IPS-18c (cell line): ENCODE measurements at regions not wholly inside any gene's neighbourhood (a gene's known extent, or its start where the extent isn't known, plus 50 kb on each side); places are given as distances from the start of the nearest gene placed in this dataset.
A peak's percentile ranks its signal among the peaks of the same experiment; 100 is the strongest.

Source experiments
- H3K4me3 ChIP-seq: 2 replicates; pipeline ENCODE4 v1.7.0; 2013; ENCODE audit warnings: low read depth, mild to moderate bottlenecking, low read length, moderate library complexity; ENCODE audit not compliant: insufficient read depth
- H3K9me3 ChIP-seq: one replicate; pipeline ENCODE4 v1.6.1; 2013; ENCODE audit warnings: mild to moderate bottlenecking, low read length, moderate library complexity; ENCODE audit not compliant: control insufficient read depth, insufficient read depth

DNA sequence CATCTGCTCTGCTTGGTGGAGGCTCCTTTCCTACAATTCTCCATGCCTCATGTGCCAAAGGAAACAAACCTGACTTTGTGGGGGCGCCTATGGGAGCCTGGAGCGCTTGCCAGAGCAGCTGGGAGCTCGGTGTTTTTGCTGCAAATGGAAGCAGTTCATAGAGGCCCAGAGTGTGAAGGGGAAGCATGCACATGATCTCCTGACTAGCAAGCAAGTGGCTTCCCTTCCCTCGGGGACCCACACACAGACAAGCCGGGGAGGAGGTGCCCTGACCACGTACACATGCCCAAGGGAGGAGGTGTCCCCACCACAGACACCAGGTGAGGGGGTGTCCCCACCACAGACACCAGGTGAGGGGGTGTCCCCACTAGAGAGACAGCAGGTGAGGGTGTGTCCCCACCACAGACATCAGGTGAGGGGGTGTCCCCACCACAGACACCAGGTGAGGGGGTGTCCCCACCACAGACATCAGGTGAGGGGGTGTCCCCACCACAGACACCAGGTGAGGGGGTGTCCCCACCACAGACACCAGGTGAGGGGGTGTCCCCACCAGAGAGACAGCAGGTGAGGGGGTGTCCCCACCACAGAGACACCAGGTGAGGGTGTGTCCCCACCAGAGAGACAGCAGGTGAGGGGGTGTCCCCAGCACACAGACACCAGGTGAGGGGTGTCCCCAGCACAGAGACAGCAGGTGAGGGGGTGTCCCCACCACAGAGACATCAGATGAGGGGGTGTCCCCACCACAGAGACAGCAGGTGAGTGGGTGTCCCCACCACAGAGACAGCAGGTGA is 106.8 kb downstream of the CRYAA start:
- no peaks in the 10 kb centered on the region for H3K9me3 ChIP-seq
- H3K4me3 ChIP-seq, result no peak overlapping the region

DNA sequence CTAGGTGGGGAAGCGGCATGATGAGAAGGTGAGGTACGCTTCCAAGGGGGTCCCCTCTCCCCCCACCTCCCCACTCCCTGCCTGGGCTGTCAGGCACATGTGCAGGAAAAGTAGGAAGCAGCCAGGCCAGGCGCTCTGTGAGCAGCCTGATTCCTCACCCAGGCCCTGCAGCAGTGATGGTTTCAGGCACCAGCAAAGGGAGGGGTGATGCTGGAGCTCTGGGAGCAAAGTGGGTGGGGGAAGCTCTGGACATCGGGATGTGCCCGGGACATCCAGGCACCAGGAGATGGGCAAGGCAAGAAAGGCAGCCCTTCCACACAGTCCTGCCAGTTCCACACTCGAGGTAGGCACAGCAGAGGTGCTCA is 106.1 kb downstream of the CRYAA start:
- Histone ChIP-seq H3K9me3 (no peaks in the 10 kb centered on the region), H3K4me3 (no peak overlapping the region)

DNA sequence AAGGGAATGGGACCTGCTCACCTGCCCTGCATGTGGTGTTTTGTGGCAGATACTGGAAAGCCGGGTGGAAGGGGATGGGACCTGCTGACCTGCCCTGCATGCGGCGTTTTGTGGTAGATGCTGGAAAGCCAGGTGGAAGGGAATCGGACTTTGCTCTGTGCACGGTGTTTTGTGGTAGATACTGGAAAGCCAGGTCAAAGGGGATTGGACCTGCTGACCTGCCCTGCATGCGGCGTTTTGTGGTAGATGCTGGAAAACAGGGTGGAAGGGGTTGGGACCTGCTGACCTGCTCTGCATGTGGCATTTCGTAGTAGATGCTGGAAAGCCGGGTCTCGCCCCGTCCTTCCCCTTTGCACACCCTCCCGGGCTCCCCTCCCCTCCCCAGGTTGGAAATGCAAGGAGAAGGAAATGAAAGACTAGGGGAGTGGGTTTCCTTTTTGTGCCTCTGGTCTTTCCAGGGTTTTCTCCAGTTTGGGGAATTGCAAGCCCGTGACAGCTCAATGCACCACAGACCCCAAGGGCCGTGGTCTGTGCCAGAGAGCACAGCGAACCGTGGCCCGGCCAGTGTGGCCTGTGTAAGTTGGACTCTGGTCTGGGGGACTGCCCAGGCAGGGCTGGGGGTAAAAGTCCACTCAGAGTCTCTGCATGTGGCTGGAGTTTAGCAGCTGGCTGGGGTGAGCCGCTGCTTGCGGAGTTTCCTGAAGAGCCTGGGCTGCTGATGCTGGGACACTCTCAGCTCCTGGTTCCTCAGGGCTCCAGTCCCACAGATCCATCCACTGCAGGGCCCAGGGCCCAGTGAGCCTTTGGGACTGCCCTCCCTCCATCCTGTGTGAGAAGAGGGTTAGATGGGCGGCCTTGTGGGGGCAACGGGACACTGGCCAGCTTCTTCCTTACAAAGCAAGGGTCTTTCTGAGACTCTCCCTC is 105.5 kb downstream of the CRYAA start:
- Histone ChIP-seq H3K9me3 (no peaks in the 10 kb centered on the region), H3K4me3 (no peak overlapping the region)

DNA sequence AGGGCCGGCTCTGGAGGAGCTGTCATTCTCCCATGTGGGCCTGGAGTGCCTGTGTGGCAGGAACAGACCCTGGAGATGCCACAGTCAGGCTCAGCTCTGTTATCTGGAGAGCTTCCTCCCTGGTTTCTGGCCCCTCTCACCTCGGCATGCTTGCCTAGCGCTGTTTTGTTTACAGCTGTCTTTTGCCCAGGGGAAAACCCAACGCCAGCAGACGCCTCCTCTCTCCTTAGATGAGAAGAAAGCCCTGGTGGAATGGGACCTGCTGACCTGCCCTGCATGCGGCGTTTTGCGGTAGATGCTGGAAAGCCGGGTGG is 104.9 kb downstream of the CRYAA start:
- Histone ChIP-seq H3K4me3 (no peak overlapping the region), H3K9me3 (no peaks in the 10 kb centered on the region)

DNA sequence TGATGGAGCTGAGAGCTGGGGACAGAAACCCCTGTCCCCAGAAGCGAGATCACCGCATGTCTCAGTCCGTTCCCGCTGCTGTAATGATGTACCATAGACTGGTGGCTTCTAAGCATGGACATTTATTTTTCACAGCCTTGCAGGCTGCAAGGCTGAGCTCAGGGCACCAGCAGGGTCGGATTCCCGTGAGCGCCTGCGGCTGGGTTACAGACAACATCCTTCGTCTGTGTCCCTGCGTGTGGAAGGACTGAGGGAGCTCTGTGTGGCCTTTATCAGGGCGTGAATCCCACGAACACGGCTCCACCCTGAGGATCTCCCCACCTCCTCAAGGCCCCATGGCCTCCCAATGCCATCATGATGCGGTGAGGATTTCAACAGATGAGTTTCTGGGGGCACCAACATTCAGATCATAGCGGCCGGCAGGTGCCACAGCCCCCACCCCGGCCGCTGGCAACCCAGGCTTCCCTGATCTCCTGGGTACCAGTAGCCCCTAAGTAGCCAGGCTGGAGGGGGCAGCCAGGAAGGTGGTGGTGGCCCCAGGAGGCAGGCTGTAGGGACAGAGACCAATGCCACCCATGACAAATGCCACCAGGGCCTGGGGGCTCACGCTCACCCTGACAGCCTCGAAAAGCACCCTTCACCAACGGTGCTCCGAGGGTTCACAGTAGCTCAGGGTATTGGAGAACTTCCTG is 104.4 kb downstream of the CRYAA start:
- H3K4me3 ChIP-seq, result no peak overlapping the region

DNA sequence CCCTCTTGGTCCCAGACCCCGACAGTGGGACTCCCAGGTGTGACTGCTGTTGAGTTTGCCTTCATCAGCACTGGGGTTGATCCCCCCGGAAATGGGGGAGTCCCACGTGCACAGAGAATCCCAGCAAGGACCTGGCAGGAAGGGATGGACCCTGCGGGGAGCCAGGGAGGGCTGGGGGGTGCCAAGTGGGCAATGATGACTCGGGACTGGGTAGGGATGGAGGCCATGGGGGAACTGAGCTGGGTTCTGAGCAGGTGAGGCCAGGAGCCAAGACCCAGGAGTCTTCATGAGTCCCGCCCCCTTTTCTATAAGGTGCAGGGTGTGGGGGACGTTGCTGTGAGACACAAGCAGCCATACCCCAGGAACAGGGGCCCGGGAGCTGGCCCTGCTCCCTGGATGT is 103.8 kb downstream of the CRYAA start:
- H3K4me3 ChIP-seq, result no peak overlapping the region

More for the DNA sequence above, 104.4 kb downstream of the CRYAA start:
- no peaks in the 10 kb centered on the region for H3K9me3 ChIP-seq

DNA sequence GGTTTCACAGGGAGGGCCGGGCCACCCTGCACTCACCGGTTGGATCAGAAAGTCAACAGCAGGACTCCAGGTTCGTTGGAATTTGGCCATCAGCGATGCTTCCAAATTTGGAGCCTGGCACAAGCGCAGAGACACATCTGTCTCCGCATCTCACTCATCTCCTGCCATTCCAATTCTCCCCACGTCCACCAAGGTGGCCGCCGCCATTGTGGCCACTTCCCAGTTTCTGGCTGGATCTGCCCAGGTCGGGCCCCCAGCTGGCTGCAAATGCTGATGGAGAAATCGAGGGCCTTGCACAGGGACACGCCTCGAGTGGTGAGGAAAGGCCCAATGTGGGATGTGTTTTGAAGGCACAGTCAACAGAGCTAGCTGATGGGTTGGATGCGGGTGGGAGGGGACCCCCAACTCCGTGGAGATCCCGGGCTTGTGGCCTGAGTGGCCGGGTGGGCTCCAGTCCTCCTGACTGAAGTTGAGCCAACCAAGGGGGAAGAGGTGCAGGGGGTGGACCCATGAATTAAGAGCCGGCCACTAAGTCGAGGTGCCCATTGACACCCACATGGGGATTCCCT is 102.7 kb downstream of the CRYAA start:
- Histone ChIP-seq H3K9me3 (no peaks in the 10 kb centered on the region), H3K4me3 (no peak overlapping the region)

More for the DNA sequence above, 103.8 kb downstream of the CRYAA start:
- H3K9me3 ChIP-seq, result no peaks in the 10 kb centered on the region

DNA sequence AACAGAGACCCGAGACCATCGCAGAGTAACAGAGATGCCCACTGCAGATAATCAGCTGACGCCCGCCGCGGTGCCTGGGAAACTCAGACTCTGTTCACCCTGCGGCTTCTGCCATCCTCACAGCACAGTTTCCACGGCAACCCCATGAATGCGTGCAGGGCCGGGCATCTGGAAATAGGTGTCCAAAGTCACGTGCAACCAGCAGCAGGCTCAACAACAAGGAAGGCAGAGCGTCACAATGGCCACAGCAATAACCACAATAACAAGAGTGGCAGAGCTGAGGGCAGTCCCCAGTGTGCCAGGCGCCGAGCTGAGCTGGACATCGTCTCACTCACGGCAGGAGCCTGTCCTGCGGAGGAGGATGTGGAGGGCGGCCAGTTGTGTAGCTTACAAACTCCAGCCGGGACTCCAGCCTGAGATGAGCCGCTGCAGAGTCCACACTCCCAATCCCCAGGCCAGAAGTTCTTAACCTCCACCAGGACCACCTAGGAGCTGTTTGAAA is 102.0 kb downstream of the CRYAA start:
- Histone ChIP-seq H3K4me3 (no peak overlapping the region), H3K9me3 (no peaks in the 10 kb centered on the region)

DNA sequence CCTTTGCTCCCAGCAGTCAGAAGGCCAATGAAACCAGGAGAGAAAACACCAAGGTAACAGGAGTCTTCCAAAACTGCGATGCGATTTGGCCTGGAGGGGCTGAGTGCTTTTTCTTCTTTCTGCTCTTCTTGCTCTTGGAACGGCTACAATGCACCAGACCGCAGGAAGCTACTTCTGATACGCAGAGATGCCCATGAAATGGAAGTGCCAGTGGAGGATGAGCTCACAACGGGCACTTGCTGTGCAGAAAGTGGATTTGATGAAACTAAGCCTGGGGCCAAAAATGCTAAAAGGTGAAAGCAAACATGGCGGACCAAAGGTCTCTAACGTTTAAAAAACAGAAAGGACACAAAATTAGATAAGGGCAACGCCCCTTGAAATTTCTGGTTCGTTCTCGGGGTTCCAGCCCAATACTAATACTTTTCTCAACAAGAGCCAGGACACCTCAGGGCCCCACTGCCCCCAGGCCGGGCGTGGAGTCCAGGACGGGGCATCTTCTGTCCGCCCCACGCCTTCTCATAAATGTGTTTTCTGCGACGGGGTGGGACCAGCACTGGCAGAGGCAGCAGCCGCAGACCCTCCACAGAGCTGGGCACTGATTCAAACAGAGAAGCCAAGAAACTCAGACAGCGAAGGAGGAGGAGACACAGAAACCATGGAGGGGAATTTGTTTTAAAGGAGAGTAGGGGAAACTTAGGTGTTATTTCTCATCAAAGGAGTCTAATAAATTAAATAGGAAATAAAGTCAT is 101.3 kb downstream of the CRYAA start:
- H3K4me3 ChIP-seq, result no peak overlapping the region
- no peaks in the 10 kb centered on the region for H3K9me3 ChIP-seq

DNA sequence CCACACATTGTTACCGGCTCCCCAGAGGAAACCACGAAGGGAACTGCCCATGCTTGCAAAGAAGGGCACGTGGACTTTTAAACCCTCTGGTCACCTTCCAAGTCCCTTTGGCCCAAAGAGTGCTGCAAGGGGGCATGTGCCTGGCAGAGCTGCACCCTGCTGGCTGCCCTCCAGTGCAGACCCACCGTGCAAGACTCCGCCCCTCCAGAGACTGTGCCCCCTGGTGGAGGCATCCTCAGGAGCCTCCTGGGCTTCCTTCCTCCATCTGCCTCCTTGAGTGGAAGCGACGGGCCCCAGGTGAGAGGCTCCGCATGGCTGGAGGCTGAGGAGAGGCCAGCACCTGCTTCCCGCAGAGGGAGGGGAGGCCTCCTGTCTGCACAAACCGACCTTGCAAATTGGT is 100.6 kb downstream of the CRYAA start:
- Histone ChIP-seq H3K9me3 (no peaks in the 10 kb centered on the region), H3K4me3 (no peak overlapping the region)

DNA sequence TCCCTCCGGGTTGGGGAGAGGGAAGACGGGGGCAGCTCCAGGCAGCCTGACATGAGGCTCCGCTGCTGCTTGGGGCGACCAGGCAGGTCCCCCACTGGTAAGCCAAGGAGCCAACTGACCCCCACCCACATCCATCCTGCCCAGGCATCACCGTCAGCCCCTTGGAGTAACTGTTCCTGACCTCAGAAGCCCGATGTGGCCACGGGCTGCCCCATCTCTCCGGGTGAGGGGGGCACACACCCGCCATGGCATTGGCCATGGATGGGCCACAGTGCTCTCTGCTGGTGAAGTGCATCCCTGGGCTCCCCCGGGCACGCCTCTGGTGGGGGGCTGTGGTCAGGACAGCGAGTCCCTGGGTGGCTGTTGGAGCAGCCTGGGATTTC is 100.0 kb downstream of the CRYAA start:
- H3K9me3 ChIP-seq, result no peaks in the 10 kb centered on the region
- no peak overlapping the region for H3K4me3 ChIP-seq

DNA sequence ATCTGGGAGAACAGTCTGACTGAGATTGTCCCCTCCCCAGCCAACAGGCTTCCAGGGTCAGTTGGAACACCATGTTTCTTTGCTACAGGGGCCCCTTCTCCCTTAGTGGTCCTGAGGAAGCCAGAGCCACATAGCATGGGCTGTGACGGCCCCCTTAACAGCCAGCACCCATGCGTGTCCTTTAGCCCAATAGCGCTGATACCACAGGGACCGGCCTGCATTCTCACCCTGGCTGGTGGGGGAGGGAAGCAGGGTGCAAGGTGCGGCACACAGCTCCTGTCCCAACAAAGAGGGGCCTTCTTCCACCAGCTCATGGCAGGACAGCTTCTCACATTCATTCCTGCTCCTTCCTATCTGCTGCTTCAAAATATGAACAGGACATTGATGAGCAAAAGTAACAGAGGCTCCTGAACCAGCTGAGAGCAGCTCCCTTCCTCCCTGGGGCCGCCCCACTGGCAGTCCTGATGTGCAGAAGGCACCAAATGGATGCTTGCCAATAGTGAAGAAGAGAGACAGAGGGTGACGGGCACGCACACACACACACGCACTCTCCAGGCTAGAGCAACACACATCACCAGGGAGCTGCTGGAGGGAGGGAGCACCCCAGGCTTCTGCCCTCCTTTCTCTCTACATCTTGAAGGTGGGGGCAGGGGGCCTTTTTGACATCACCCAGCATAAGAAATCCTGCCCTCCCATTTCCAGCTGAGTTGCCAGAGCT is 99.4 kb downstream of the CRYAA start:
- Histone ChIP-seq H3K4me3 (no peak overlapping the region), H3K9me3 (no peaks in the 10 kb centered on the region)

DNA sequence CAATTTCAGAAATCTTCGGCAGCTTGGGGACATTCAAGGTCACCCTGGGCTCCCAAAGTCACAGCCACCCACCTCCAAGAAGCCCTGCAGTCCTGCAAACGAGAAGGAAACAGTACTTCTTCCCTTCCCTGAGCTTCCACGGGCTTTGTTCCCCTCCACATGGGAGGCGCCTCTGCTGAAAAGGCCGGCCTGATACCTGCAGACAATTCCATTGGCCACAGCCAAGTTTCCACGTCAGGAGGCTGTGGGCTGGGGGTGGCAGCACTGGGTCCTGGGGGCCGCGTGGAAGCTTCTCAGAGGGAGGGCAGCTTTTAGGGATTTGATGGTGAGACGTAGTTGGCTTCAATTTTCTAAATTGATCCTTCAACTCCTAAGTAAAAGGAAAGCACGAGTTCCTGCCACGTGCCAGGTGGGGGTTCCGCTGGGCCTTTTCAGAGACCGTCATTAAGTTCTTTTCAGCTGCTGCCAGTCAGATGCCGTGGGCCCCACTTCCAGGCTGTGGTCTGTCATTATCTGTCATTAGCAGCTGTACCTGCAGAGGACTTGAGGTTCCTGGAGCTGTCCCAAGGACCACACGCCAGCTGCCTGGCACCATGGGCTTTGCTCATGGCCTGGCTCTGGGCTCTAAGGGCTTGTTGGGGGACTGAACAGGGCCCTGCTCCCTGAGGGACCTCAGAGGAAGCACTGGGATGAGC is 98.7 kb downstream of the CRYAA start:
- peaks cover 2% of the 10 kb centered on the region for H3K9me3 ChIP-seq
- no peak overlapping the region for H3K4me3 ChIP-seq

DNA sequence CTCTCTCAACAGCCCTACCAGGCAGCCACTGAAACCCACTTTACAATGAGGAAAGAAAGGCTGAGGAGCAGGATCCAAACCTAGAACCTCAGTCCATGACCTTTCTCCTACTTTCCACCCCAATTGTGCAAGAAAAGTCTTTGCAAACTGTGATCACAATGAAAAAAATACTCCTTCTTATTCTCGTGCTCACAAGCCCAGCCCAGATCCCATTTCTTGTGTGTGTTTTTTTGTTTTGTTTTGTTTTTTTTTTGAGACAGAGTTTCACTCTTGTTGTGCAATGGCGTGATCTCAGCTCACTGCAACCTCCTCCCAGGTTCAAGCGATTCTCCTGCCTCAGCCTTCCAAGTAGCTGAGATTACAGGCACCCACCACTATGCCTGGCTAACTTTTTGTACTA is 97.7 kb downstream of the CRYAA start:
- H3K4me3 ChIP-seq, result no peak overlapping the region
- H3K9me3 ChIP-seq, result peaks cover 5% of the 10 kb centered on the region

DNA sequence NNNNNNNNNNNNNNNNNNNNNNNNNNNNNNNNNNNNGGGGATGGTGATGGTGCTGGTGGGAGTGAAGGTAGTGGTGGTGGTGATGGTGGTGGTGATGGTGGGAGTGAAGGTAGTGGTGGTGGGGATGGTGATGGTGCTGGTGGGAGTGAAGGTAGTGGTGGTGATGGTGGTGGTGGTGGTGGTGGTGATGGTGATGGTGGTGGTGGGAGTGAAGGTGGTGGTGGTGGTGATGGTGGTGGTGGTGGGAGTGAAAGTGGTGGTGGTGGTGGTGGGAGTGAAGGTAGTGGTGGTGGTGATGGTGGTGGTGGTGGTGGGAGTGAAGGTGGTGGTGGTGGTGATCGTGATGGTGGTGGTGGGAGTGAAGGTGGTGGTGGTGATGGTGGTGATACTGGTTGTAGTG is 93.6 kb downstream of the CRYAA start:
- Histone ChIP-seq H3K4me3 (peak overlapping the region; percentile 40; the same call in 1 of the 2 replicates), H3K9me3 (peaks cover 5% of the 10 kb centered on the region)
